ENCODE measurements at regions not wholly inside any gene's neighbourhood (a gene's known extent, or its start where the extent isn't known, plus 50 kb on each side); places are given as distances from the start of the nearest gene placed in this dataset.

GRCh38 chr7:4479367-4480039 is 202.6 kb upstream of the FOXK1 start:
- TF ChIP-seq CTCF (IDR thresholded peaks at IDR 0.05) = no peak
- no peak for TF ChIP-seq POLR2A (IDR thresholded peaks at IDR 0.05)

Measured in ovary (tissue), 3 donors.